T-helper 17 cell (primary cell): ENCODE measurements at regions not wholly inside any gene's neighbourhood (a gene's known extent, or its start where the extent isn't known, plus 50 kb on each side); places are given as distances from the start of the nearest gene placed in this dataset.

ENCODE experiments used
- ATAC-seq: fragments of 150-1000 bp; cut with Tn5 transposase; 2 replicates; pipeline ENCODE4 v1.10.0; 2021; ENCODE audit warnings: mild to moderate bottlenecking, moderate library complexity
- DNase-seq, 3 donors: peaks; one replicate each; pipeline versions ENCODE4 v3.0.0 to v3.0.0-alpha.2; 2020 to 2021
- H3K9me3 ChIP-seq: one replicate; pipeline ENCODE4 v1.7.0; 2013; ENCODE audit warnings: low read length, mild to moderate bottlenecking; ENCODE audit not compliant: control insufficient read depth, poor library complexity, severe bottlenecking
- H3K27ac Mint-ChIP-seq: one replicate; pipeline ENCODE4 v1.8.0; 2022; ENCODE audit warnings: mild to moderate bottlenecking, moderate library complexity, mixed read lengths
- H3K27me3 Mint-ChIP-seq: one replicate; pipeline ENCODE4 v1.8.0; 2022; ENCODE audit warnings: mixed read lengths
- H3K36me3 Mint-ChIP-seq: one replicate; pipeline ENCODE4 v1.8.0; 2022; ENCODE audit warnings: low read depth, mixed read lengths
- H3K4me1 Mint-ChIP-seq: one replicate; pipeline ENCODE4 v1.8.0; 2022; ENCODE audit warnings: mild to moderate bottlenecking, mixed read lengths
- H3K4me3 Mint-ChIP-seq: one replicate; pipeline ENCODE4 v1.8.0; 2022; ENCODE audit warnings: mild to moderate bottlenecking, moderate library complexity, mixed read lengths

- peaks cover 2% of the 10 kb centered on the region for H3K9me3 ChIP-seq
- no peaks in the 10 kb centered on the region for H3K4me1 Mint-ChIP-seq
- DNase-seq (no peak), ATAC-seq (no peak)
- no peak overlapping the region for H3K27ac Mint-ChIP-seq
- H3K27me3 Mint-ChIP-seq: no peaks in the 10 kb centered on the region
- no peak overlapping the region for H3K4me3 Mint-ChIP-seq
- no peaks in the 10 kb centered on the region for H3K36me3 Mint-ChIP-seq
These were observed 821.4 kb downstream of the CCSER2 start for GRCh38 chr10:85149766-85150165.

GRCh38 chr10:85151506-85151905 lies 823.1 kb downstream of the CCSER2 start:
- DNase-seq: no peak
- no peaks in the 10 kb centered on the region for H3K36me3 Mint-ChIP-seq
- no peak overlapping the region for H3K27ac Mint-ChIP-seq
- no peak overlapping the region for H3K4me3 Mint-ChIP-seq
- no peaks in the 10 kb centered on the region for H3K27me3 Mint-ChIP-seq
- ATAC-seq: no peak
- H3K4me1 Mint-ChIP-seq: no peaks in the 10 kb centered on the region
- peaks cover 2% of the 10 kb centered on the region for H3K9me3 ChIP-seq

GRCh38 chr10:85152496-85152895 lies 824.1 kb downstream of the CCSER2 start:
- no peak overlapping the region for H3K4me3 Mint-ChIP-seq
- ATAC-seq (no peak), DNase-seq (no peak)
- H3K27ac Mint-ChIP-seq: no peak overlapping the region
- H3K36me3 Mint-ChIP-seq: no peaks in the 10 kb centered on the region
- H3K27me3 Mint-ChIP-seq: no peaks in the 10 kb centered on the region
- H3K4me1 Mint-ChIP-seq: no peaks in the 10 kb centered on the region
- H3K9me3 ChIP-seq: peaks cover 2% of the 10 kb centered on the region

GRCh38 chr10:85152911-85153310 lies 824.5 kb downstream of the CCSER2 start:
- DNase-seq: no peak
- no peaks in the 10 kb centered on the region for H3K27me3 Mint-ChIP-seq
- no peaks in the 10 kb centered on the region for H3K36me3 Mint-ChIP-seq
- peaks cover 2% of the 10 kb centered on the region for H3K9me3 ChIP-seq
- ATAC-seq: no peak
- no peak overlapping the region for H3K4me3 Mint-ChIP-seq
- no peak overlapping the region for H3K27ac Mint-ChIP-seq
- H3K4me1 Mint-ChIP-seq: no peaks in the 10 kb centered on the region

- no peaks in the 10 kb centered on the region for H3K4me1 Mint-ChIP-seq
- H3K4me3 Mint-ChIP-seq: no peak overlapping the region
- no peaks in the 10 kb centered on the region for H3K27me3 Mint-ChIP-seq
- H3K9me3 ChIP-seq: no peaks in the 10 kb centered on the region
- H3K27ac Mint-ChIP-seq: no peak overlapping the region
- no peak for DNase-seq
- H3K36me3 Mint-ChIP-seq: no peaks in the 10 kb centered on the region
- no peak for ATAC-seq
These were observed 828.8 kb downstream of the CCSER2 start for GRCh38 chr10:85157206-85157605.

- ATAC-seq: no peak
- no peaks in the 10 kb centered on the region for H3K4me1 Mint-ChIP-seq
- no peak overlapping the region for H3K27ac Mint-ChIP-seq
- no peak for DNase-seq
- H3K27me3 Mint-ChIP-seq: no peaks in the 10 kb centered on the region
- H3K4me3 Mint-ChIP-seq: no peak overlapping the region
- H3K9me3 ChIP-seq: no peaks in the 10 kb centered on the region
- no peaks in the 10 kb centered on the region for H3K36me3 Mint-ChIP-seq
These were observed 839.9 kb downstream of the CCSER2 start for GRCh38 chr10:85168243-85168642.

- Mint-ChIP-seq H3K4me3 (no peak overlapping the region), H3K36me3 (no peaks in the 10 kb centered on the region), H3K27ac (no peak overlapping the region), H3K4me1 (no peaks in the 10 kb centered on the region), H3K27me3 (no peaks in the 10 kb centered on the region)
- no peak for ATAC-seq
- H3K9me3 ChIP-seq: no peaks in the 10 kb centered on the region
- DNase-seq: no peak
These were observed 841.6 kb downstream of the CCSER2 start for GRCh38 chr10:85170026-85170425.

- H3K9me3 ChIP-seq: no peaks in the 10 kb centered on the region
- no peak for ATAC-seq
- Mint-ChIP-seq H3K27ac (no peak overlapping the region), H3K4me1 (no peaks in the 10 kb centered on the region), H3K36me3 (no peaks in the 10 kb centered on the region), H3K27me3 (no peaks in the 10 kb centered on the region), H3K4me3 (no peak overlapping the region)
- DNase-seq: no peak
These were observed 847.2 kb downstream of the CCSER2 start for GRCh38 chr10:85175635-85176034.

GRCh38 chr10:85177767-85178166 lies 849.4 kb downstream of the CCSER2 start:
- H3K9me3 ChIP-seq: no peaks in the 10 kb centered on the region
- Mint-ChIP-seq H3K36me3 (no peaks in the 10 kb centered on the region), H3K27me3 (no peaks in the 10 kb centered on the region), H3K27ac (no peak overlapping the region), H3K4me3 (no peak overlapping the region), H3K4me1 (no peaks in the 10 kb centered on the region)
- ATAC-seq (no peak), DNase-seq (no peak)

- DNase-seq (no peak), ATAC-seq (no peak)
- Mint-ChIP-seq H3K4me1 (peaks cover 3% of the 10 kb centered on the region), H3K27me3 (peaks cover 12% of the 10 kb centered on the region), H3K4me3 (no peak overlapping the region), H3K36me3 (no peaks in the 10 kb centered on the region), H3K27ac (no peak overlapping the region)
- H3K9me3 ChIP-seq: no peaks in the 10 kb centered on the region
These were observed 858.7 kb downstream of the CCSER2 start for GRCh38 chr10:85187047-85187446.

GRCh38 chr10:85188770-85189484 lies 860.5 kb downstream of the CCSER2 start:
- Mint-ChIP-seq H3K27ac (no peak overlapping the region), H3K36me3 (no peaks in the 10 kb centered on the region), H3K4me3 (no peak overlapping the region), H3K4me1 (peaks cover 3% of the 10 kb centered on the region), H3K27me3 (peaks cover 12% of the 10 kb centered on the region)
- H3K9me3 ChIP-seq: no peaks in the 10 kb centered on the region
- DNase-seq: no peak
- ATAC-seq: no peak

GRCh38 chr10:85193796-85194195 lies 865.4 kb downstream of the CCSER2 start:
- no peak overlapping the region for H3K4me3 Mint-ChIP-seq
- H3K9me3 ChIP-seq: no peaks in the 10 kb centered on the region
- DNase-seq (no peak), ATAC-seq (no peak)
- H3K27me3 Mint-ChIP-seq: peaks cover 12% of the 10 kb centered on the region
- no peak overlapping the region for H3K27ac Mint-ChIP-seq
- H3K36me3 Mint-ChIP-seq: no peaks in the 10 kb centered on the region
- H3K4me1 Mint-ChIP-seq: no peaks in the 10 kb centered on the region

GRCh38 chr10:85194706-85195105 lies 866.3 kb downstream of the CCSER2 start:
- Mint-ChIP-seq H3K27ac (no peak overlapping the region), H3K27me3 (peaks cover 6% of the 10 kb centered on the region), H3K4me1 (no peaks in the 10 kb centered on the region), H3K4me3 (no peak overlapping the region), H3K36me3 (no peaks in the 10 kb centered on the region)
- no peaks in the 10 kb centered on the region for H3K9me3 ChIP-seq
- DNase-seq: no peak
- no peak for ATAC-seq

GRCh38 chr10:85195596-85195995 lies 867.2 kb downstream of the CCSER2 start:
- Mint-ChIP-seq H3K27me3 (no peaks in the 10 kb centered on the region), H3K4me1 (no peaks in the 10 kb centered on the region), H3K36me3 (no peaks in the 10 kb centered on the region), H3K4me3 (no peak overlapping the region), H3K27ac (no peak overlapping the region)
- ATAC-seq (no peak), DNase-seq (no peak)
- no peaks in the 10 kb centered on the region for H3K9me3 ChIP-seq
